H9 (cell line): ENCODE measurements at regions not wholly inside any gene's neighbourhood (a gene's known extent, or its start where the extent isn't known, plus 50 kb on each side); places are given as distances from the start of the nearest gene placed in this dataset.

Source experiments
- DNase-seq: peaks from one replicate; pipeline ENCODE4 v3.0.0-alpha.2; 2017
- H2AFZ ChIP-seq: one replicate; pipeline ENCODE4 v1.6.1; 2013; ENCODE audit warnings: mild to moderate bottlenecking, low read length, control low read depth, moderate library complexity
- H2AK5ac ChIP-seq: 2 replicates; pipeline ENCODE4 v1.6.1; 2013; ENCODE audit warnings: low read length, control low read depth, mixed read lengths; ENCODE audit not compliant: insufficient read length
- H2BK120ac ChIP-seq: one replicate; pipeline ENCODE4 v1.6.1; 2013; ENCODE audit warnings: low read depth, mild to moderate bottlenecking, low read length, control low read depth, inconsistent platforms; ENCODE audit not compliant: poor library complexity, severe bottlenecking
- H2BK12ac ChIP-seq: 2 replicates; pipeline ENCODE4 v1.6.1; 2013; ENCODE audit warnings: low read length, control low read depth, mixed read lengths, low read depth; ENCODE audit not compliant: insufficient read length
- H2BK15ac ChIP-seq: 2 replicates; pipeline ENCODE4 v1.6.1; 2013; ENCODE audit warnings: low read depth, low read length, control low read depth
- H2BK20ac ChIP-seq: one replicate; pipeline ENCODE4 v1.6.1; 2013; ENCODE audit warnings: low read depth, mild to moderate bottlenecking, low read length, control low read depth, inconsistent platforms; ENCODE audit not compliant: poor library complexity, severe bottlenecking
- H2BK5ac ChIP-seq: 2 replicates; pipeline ENCODE4 v1.6.1; 2013; ENCODE audit warnings: low read length, control low read depth, mixed read lengths; ENCODE audit not compliant: insufficient read length
- H3K14ac ChIP-seq: 2 replicates; pipeline ENCODE4 v1.6.1; 2013; ENCODE audit warnings: low read length, control low read depth; ENCODE audit not compliant: insufficient read depth
- H3K18ac ChIP-seq: 2 replicates; pipeline ENCODE4 v1.6.1; 2013; ENCODE audit warnings: low read depth, mild to moderate bottlenecking, mixed read lengths, low read length, control low read depth; ENCODE audit not compliant: insufficient read length
- H3K23ac ChIP-seq: 2 replicates; pipeline ENCODE4 v1.6.1; 2013; ENCODE audit warnings: low read length, control low read depth, mixed read lengths, low read depth; ENCODE audit not compliant: insufficient read length
- H3K23me2 ChIP-seq: 2 replicates; pipeline ENCODE4 v1.6.1; 2013; ENCODE audit warnings: low read depth, mild to moderate bottlenecking, mixed read lengths, low read length, control low read depth; ENCODE audit not compliant: insufficient read length, poor library complexity, severe bottlenecking
- H3K27ac ChIP-seq: 2 replicates; pipeline ENCODE4 v1.5.1; 2013; ENCODE audit warnings: low read length, control low read depth, mixed read lengths, low read depth; ENCODE audit not compliant: insufficient read length
- H3K27me3 ChIP-seq: 2 replicates; pipeline ENCODE4 v1.6.1; 2013; ENCODE audit warnings: low read length, control low read depth, inconsistent platforms; ENCODE audit not compliant: insufficient read depth
- H3K4ac ChIP-seq: 2 replicates; pipeline ENCODE4 v1.6.1; 2013; ENCODE audit warnings: low read depth, mild to moderate bottlenecking, control low read depth, inconsistent platforms, low read length, moderate library complexity
- H3K4me1 ChIP-seq: 2 replicates; pipeline ENCODE4 v1.6.1; 2013; ENCODE audit warnings: low read length, control low read depth, inconsistent platforms; ENCODE audit not compliant: insufficient read depth
- H3K4me2 ChIP-seq: 2 replicates; pipeline ENCODE4 v1.6.1; 2013; ENCODE audit warnings: low read length, control low read depth, mixed read lengths; ENCODE audit not compliant: insufficient read length, insufficient read depth
- H3K56ac ChIP-seq: 2 replicates; pipeline ENCODE4 v1.6.1; 2013; ENCODE audit warnings: low read depth, mild to moderate bottlenecking, mixed read lengths, low read length, control low read depth; ENCODE audit not compliant: insufficient read length
- H3K79me1 ChIP-seq: 2 replicates; pipeline ENCODE4 v1.6.1; 2013; ENCODE audit warnings: low read depth, mild to moderate bottlenecking, moderate library complexity, low read length, control low read depth, inconsistent platforms; ENCODE audit not compliant: insufficient read depth, poor library complexity, severe bottlenecking
- H3K79me2 ChIP-seq: 2 replicates; pipeline ENCODE4 v1.6.1; 2013; ENCODE audit warnings: low read length, control low read depth, inconsistent platforms; ENCODE audit not compliant: insufficient read depth
- H3K9ac ChIP-seq: 2 replicates; pipeline ENCODE4 v1.6.1; 2013; ENCODE audit warnings: low read length, control low read depth, mixed read lengths; ENCODE audit not compliant: insufficient read length; ENCODE audit errors: extremely low read depth
- H3K9me3 ChIP-seq: one replicate; pipeline ENCODE4 v1.6.1; 2013; ENCODE audit warnings: low read depth, low read length, inconsistent platforms; ENCODE audit not compliant: control insufficient read depth
- H3T11ph ChIP-seq: one replicate; pipeline ENCODE4 v1.6.1; 2013; ENCODE audit warnings: mild to moderate bottlenecking, low read length, control low read depth, inconsistent platforms
- H4K20me1 ChIP-seq: one replicate; pipeline ENCODE4 v1.6.1; 2013; ENCODE audit not compliant: control insufficient read depth, insufficient read length, insufficient read depth
- H4K5ac ChIP-seq: 2 replicates; pipeline ENCODE4 v1.6.1; 2013; ENCODE audit warnings: low read depth, mild to moderate bottlenecking, mixed read lengths, low read length, control low read depth; ENCODE audit not compliant: insufficient read length
- H4K8ac ChIP-seq: replicated peaks from 2 replicates; pipeline ENCODE4 v1.6.1; 2013; ENCODE audit warnings: low read length, control low read depth, mixed read lengths, low read depth; ENCODE audit not compliant: insufficient read length
- H4K91ac ChIP-seq: 2 replicates; pipeline ENCODE4 v1.6.1; 2013; ENCODE audit warnings: low read depth, mild to moderate bottlenecking, moderate library complexity, mixed read lengths, low read length, control low read depth; ENCODE audit not compliant: insufficient read length
- H3K27ac Mint-ChIP-seq, 3 experiments: 2 replicates in 2 of 3; 3 replicates in 1 of 3; pipeline ENCODE4 v1.8.0; 2020 to 2021; ENCODE audit warnings: mixed read lengths in 3 of 3, mild to moderate bottlenecking in 1 of 3, moderate library complexity in 1 of 3
- H3K27me3 Mint-ChIP-seq: 2 replicates; pipeline ENCODE4 v1.8.0; 2021; ENCODE audit warnings: low read depth, mild to moderate bottlenecking, moderate library complexity, mixed read lengths
- H3K36me3 Mint-ChIP-seq, 3 experiments: 2 replicates in 2 of 3; 3 replicates in 1 of 3; pipeline ENCODE4 v1.8.0; 2020 to 2021; ENCODE audit warnings: low read depth in 3 of 3, mixed read lengths in 3 of 3; ENCODE audit not compliant: insufficient read depth in 1 of 3
- H3K4me1 Mint-ChIP-seq, 2 experiments: 2 replicates each; pipeline ENCODE4 v1.8.0; 2020; ENCODE audit warnings: mixed read lengths in 2 of 2
- H3K4me3 Mint-ChIP-seq, 2 experiments: 2 replicates in 1 of 2; 3 replicates in 1 of 2; pipeline ENCODE4 v1.8.0; 2020 to 2021; ENCODE audit warnings: mild to moderate bottlenecking in 2 of 2, mixed read lengths in 2 of 2, moderate library complexity in 1 of 2
- H3K9me3 Mint-ChIP-seq, 2 experiments: 2 replicates in 1 of 2; 3 replicates in 1 of 2; pipeline ENCODE4 v1.8.0; 2020; ENCODE audit warnings: mild to moderate bottlenecking in 2 of 2, mixed read lengths in 2 of 2, moderate library complexity in 1 of 2
- WGBS: extraction: QIAGEN DNeasy Blood & Tissue Kit; methylation state at CpG from one replicate; pipeline ENCODE4 v1.1.7; 2013; ENCODE audit warnings: missing lambda C conversion rate, low lambda C conversion rate, mixed read lengths; ENCODE audit not compliant: insufficient read length; ENCODE audit errors: extremely low coverage; 5-methylcytosine and 5-hydroxymethylcytosine counted together
- TF ChIP-seq, protein P1 (sequence below): fragments of 200-600 bp; sonication (generic); conservative IDR thresholded peaks from 3 replicates; pipeline ENCODE4 v1.8.0; 2021; ENCODE audit warnings: antibody characterized with exemption, mild to moderate bottlenecking

DNA sequence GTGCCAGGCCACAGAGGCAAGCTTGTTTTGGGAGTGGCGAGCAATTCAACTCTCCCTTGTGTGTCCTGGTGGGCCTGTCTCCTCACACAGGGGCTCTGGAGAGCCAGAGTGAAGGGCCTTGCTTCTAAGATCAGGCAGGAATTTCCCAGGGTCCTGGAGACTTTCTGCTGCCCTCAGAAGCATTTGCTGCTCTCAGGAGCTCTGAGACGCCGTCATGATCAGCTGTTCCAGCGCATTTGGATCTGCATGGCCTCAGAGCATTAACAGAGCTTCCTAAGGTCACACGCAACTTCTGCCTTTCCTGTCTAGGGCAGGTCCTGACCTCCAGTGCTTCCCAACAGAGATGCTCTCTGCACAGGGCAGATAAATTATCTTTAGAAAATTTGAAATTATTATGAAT, 52.2 kb upstream of the C10orf90 start:
- peaks cover 5% of the 10 kb centered on the region; the same call in 1 of the 2 replicates for H3K27me3 Mint-ChIP-seq
- Histone ChIP-seq H3K27ac (no peak overlapping the region), H2BK20ac (no peak overlapping the region), H3T11ph (no peak overlapping the region), H4K5ac (no peak overlapping the region), H2AK5ac (no peak overlapping the region), H3K27me3 (no peaks in the 10 kb centered on the region), H4K91ac (no peak overlapping the region), H4K8ac (no peak overlapping the region), H3K4ac (no peak overlapping the region), H3K79me2 (no peaks in the 10 kb centered on the region), H3K23ac (no peak overlapping the region), H2BK120ac (no peak overlapping the region), H3K4me2 (no peak overlapping the region), H3K18ac (no peak overlapping the region), H3K9me3 (no peaks in the 10 kb centered on the region), H4K20me1 (no peaks in the 10 kb centered on the region), H3K9ac (no peak overlapping the region), H2BK12ac (no peak overlapping the region), H2BK15ac (no peak overlapping the region), H2BK5ac (no peak overlapping the region), H3K56ac (no peak overlapping the region), H3K79me1 (no peaks in the 10 kb centered on the region), H3K14ac (no peak overlapping the region), H2AFZ (no peak overlapping the region), H3K4me1 (no peaks in the 10 kb centered on the region), H3K23me2 (no peaks in the 10 kb centered on the region)
- no peaks in the 10 kb centered on the region for H3K4me1 Mint-ChIP-seq
- no CpG with 5 or more reads among the region's 5 CpGs for WGBS
- H3K36me3 Mint-ChIP-seq: peaks cover 0 to 7% (median 2%) of the 10 kb centered on the region in 3 experiments; a peak in 1 of 7 replicates
- TF ChIP-seq, protein P1, sequence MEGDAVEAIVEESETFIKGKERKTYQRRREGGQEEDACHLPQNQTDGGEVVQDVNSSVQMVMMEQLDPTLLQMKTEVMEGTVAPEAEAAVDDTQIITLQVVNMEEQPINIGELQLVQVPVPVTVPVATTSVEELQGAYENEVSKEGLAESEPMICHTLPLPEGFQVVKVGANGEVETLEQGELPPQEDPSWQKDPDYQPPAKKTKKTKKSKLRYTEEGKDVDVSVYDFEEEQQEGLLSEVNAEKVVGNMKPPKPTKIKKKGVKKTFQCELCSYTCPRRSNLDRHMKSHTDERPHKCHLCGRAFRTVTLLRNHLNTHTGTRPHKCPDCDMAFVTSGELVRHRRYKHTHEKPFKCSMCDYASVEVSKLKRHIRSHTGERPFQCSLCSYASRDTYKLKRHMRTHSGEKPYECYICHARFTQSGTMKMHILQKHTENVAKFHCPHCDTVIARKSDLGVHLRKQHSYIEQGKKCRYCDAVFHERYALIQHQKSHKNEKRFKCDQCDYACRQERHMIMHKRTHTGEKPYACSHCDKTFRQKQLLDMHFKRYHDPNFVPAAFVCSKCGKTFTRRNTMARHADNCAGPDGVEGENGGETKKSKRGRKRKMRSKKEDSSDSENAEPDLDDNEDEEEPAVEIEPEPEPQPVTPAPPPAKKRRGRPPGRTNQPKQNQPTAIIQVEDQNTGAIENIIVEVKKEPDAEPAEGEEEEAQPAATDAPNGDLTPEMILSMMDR: no peak
- H3K4me3 Mint-ChIP-seq: no peak overlapping the region
- H3K9me3 Mint-ChIP-seq: peaks cover 9 to 11% of the 10 kb centered on the region in 2 experiments; a peak in 3 of 5 replicates
- DNase-seq: no peak
- no peak overlapping the region for H3K27ac Mint-ChIP-seq
